GM10248 (cell line): ENCODE measurements at regions not wholly inside any gene's neighbourhood (a gene's known extent, or its start where the extent isn't known, plus 50 kb on each side); places are given as distances from the start of the nearest gene placed in this dataset.

Source experiments
- CTCF ChIA-PET: fragments of 300-600 bp; sonication (Branson Sonifier 250); formaldehyde crosslinking; extraction: SDS; loops from one replicate; lab custom pipeline; 2021; ENCODE audit warnings: antibody characterized with exemption; lab: Yijun Ruan, JAX
- POLR2A ChIA-PET: fragments of 350-650 bp; sonication (Branson Sonifier 250); formaldehyde crosslinking; extraction: SDS; loops from one replicate; lab custom pipeline; 2020; ENCODE audit warnings: antibody characterized with exemption; lab: Yijun Ruan, JAX
- DNase-seq: peaks from one replicate; pipeline ENCODE4 v3.0.0; 2012; ENCODE audit errors: extremely low spot score
- CTCF ChIP-seq: IDR thresholded peaks from 2 replicates; pipeline ENCODE4 v1.5.1; 2012; ENCODE audit warnings: mild to moderate bottlenecking, low read depth; ENCODE audit errors: extremely low read depth, missing control alignments, control extremely low read depth

DNA sequence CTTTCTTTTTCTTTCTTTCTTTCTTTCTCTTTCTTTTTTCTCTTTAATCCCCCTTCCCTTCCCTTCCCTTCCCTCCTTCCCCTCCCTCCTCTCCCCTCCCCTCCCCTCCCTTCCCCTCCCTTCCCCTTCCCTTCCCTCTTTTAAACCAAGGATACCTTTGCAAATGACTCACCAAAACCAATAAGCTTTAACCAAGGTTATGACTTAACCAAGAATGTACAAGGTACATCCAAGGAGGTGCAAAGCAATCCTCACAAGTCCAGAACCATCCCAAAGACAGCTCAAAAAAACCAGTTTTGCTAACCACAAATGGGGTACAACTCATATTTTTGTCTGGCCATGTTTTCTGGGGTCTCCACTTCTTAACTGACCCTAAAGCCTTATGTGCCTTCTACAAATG lies 174.7 kb upstream of the PPP1R2C start:
- DNase-seq, result no peak
- no peak for TF ChIP-seq CTCF
- POLR2A ChIA-PET, result no interaction called here
- CTCF ChIA-PET, result no interaction called here

DNA sequence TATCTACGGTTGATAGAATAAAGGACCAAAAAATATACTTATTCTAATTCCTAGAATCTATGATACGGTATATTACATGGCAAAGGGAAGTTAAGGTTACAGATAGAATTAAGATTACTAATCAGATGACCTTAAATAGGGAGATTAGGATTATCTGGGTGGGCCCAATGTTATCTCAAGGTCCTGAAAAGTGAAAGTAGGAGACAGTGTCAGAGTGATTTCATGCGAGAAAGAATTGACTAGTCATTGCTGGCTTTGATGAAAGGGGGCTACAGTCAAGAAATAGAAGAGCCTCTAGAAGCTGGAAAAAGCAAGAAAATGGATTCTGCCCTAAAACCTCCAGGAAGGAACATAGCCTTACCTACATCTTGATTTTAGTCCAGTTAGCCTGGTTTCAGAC lies 176.9 kb upstream of the PPP1R2C start:
- DNase-seq, result no peak
- no peak for TF ChIP-seq CTCF
- POLR2A ChIA-PET, result no interaction called here
- CTCF ChIA-PET, result no interaction called here

DNA sequence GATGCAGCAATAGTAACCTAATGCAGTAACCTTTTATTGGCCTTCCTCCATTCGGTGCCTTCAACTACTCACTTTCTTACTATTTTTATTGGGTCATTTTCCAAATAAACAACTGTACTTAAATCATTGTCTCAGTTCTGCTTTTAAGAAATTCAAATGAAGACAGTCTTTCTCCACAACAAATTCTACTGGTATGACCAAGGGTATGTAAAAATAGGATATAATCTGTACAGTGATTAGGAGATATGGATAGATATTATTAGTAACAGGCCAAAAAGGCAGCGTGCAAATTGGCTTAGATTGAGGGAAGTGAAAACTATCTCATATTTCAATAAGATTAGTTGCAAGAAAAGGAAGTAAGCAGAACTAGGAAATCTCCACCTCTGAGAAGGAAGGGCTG lies 177.4 kb upstream of the PPP1R2C start:
- no peak for TF ChIP-seq CTCF

GRCh38 chrX:42967681-42968300 lies 189.8 kb upstream of the PPP1R2C start:
- ChIA-PET CTCF (interaction anchor here (1.5 kb wide), 1 partner anchor 9 kb away, joined by 4 read pairs; no protein-coding TSS in a partner anchor), POLR2A (no interaction called here)
- DNase-seq, result no peak
- no peak for TF ChIP-seq CTCF

More for the DNA sequence above, 177.4 kb upstream of the PPP1R2C start:
- DNase-seq, result no peak
- ChIA-PET CTCF (no interaction called here), POLR2A (no interaction called here)

GRCh38 chrX:42973321-42973720 lies 195.4 kb upstream of the PPP1R2C start:
- no peak for DNase-seq
- no peak for TF ChIP-seq CTCF
- ChIA-PET CTCF (no interaction called here), POLR2A (no interaction called here)

- no peak for TF ChIP-seq CTCF
- DNase-seq, result no peak
- CTCF ChIA-PET, result no interaction called here
- POLR2A ChIA-PET, result no interaction called here
These were observed 197.9 kb upstream of the PPP1R2C start for GRCh38 chrX:42975906-42976305.

DNA sequence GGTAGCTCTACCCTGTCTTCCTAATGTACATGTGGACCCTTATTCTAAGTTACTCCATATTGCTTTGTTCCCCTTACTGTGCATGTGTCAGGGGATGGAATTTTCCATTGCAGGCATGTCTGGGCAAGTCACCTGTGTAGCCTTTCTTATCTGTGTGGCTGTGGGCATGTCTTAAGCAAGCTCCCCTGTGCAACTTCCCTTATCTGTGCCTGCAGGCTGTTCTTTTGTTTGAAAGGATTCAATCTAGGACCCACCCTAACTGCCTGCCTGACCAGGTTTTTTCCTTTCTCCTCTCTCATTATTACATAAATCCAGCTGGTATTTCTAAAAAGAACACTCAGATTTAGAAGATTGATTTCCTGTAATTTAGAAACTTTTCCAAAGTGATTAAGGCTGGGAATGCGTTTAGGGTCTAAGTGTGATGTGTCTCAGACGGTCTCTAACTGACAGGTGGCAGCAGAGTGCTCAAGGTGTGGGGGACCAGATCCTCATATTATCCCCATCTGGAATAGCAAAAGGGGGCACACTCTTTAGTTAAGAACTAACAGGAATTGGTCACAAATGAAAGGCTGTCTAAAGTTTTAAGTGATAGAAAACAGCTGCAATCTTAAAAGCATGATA lies 198.9 kb upstream of the PPP1R2C start:
- no peak for DNase-seq
- CTCF ChIA-PET, result interaction anchor here (2.0 kb wide), 1 partner anchor 9 kb away, joined by 4 read pairs; no protein-coding TSS in a partner anchor
- POLR2A ChIA-PET, result no interaction called here
- TF ChIP-seq CTCF, result no peak
